ENCODE measurements at regions not wholly inside any gene's neighbourhood (a gene's known extent, or its start where the extent isn't known, plus 50 kb on each side); places are given as distances from the start of the nearest gene placed in this dataset.
A peak's percentile ranks its signal among the peaks of the same experiment; 100 is the strongest.
"Not testable (repeated sequence)": the region's sequence is repeated elsewhere in the genome, so short reads cannot be mapped to it uniquely, and the experiment has no call there.

- DNase-seq = no peak
Observed at GRCh38 chrX:138031715-138032114, 465.8 kb downstream of the ZIC3 start.

- DNase-seq = no peak
Observed at GRCh38 chrX:138034136-138034535, 468.2 kb downstream of the ZIC3 start.

- no peak for DNase-seq
Observed at GRCh38 chrX:138037548-138037947, 471.6 kb downstream of the ZIC3 start.

- no peak for DNase-seq
Observed at GRCh38 chrX:138057883-138058282, 492.0 kb downstream of the ZIC3 start.

DNA sequence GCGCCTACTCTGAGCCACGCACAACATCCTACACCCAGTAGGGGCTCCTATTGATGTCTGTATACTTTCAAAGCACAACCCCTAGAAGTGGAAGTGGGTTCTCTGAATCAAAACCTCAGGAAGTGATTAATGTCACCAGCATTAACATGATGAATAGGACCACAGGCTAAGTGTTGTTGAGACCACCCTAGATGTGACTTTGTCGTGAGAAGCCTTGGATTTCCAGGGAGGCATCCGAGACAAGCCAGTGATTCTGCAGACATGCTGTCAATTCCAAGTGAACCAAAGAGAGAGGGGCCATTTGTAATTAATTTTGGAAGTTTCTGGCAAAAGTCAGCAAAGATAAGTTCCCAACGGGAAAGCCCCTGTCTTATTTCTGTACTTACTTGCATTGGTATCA, 493.0 kb downstream of the ZIC3 start:
- no peak for DNase-seq

DNA sequence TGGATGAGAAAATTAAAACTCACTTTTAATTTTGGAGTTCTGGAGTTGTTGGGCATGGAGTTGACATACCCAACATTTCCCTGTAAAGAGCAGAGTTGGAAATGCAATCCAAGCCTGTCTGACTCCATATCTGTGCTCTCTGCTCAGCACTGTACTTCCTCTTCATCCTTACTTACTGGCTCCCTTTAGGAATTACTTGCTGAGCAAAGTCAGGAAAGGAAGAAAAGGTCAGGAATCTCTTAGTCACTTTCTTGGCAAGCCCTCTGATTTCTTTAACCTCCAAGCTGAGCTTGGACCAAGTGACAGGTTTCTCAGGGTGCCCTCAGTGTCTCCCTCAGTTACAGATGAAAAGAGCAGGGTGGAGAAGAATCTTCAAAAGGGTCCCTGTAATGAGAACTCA, 501.5 kb downstream of the ZIC3 start:
- no peak for DNase-seq

GRCh38 chrX:138073626-138074025, 507.7 kb downstream of the ZIC3 start:
- DNase-seq = no peak

DNA sequence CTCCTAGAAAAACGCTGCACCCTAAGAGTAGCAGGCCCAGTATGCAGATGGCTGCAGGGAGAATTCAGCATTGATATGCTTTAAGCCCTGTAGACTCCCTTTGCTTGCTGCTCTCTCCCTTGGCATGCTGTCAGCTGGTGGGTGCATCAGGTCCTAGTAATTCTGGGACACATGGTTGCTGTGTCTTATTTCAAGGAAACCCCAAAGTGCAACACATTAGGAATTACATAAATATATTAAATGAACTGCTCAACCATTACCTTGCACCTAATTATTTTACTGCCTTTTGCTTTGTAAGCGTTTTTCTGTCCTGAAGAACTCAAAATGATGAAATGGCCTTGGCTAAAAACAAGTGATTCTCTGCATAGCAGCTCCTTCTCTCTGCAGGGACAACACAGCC, 516.3 kb downstream of the ZIC3 start:
- DNase-seq = no peak

DNA sequence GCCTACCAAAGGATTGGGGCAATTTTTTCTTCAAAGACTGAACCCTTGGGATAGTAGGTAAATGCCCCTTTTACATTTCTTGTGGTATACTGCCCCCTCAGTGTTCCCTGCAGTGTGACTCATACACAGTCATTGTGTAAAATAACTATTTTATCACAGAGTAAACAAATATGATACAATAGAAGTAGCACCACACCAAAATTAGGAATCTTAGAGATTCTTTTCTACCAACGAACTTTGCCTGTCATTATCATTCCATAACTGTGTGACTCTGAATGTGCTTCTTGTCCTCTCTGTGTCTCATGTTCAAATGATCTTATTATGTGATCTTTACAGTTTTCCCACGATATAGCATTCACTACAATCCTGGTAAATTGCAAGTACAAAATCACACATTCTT, 517.0 kb downstream of the ZIC3 start:
- no peak for DNase-seq

- not testable (repeated sequence) for DNase-seq
Observed at GRCh38 chrX:138110910-138111309, 545.0 kb downstream of the ZIC3 start.

DNA sequence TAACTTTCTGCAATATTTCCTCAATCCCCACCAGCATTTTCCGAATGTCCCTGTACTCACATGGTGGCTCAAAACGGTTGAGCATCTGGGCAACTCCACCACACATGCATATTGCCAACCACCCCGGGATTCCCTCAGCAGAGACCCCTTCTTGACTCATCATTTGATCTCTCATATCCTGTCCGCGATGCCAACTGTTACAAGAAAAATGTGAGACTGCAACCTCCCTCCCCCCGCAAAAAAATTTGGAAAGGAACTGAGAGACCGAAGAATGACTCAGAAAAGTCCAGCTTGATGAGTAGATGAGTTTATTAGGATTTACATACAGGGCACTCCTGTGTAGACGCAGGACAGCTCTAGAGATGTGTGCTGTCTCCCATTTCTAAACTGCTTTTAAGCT, 561.4 kb downstream of the ZIC3 start:
- DNase-seq = no peak

DNA sequence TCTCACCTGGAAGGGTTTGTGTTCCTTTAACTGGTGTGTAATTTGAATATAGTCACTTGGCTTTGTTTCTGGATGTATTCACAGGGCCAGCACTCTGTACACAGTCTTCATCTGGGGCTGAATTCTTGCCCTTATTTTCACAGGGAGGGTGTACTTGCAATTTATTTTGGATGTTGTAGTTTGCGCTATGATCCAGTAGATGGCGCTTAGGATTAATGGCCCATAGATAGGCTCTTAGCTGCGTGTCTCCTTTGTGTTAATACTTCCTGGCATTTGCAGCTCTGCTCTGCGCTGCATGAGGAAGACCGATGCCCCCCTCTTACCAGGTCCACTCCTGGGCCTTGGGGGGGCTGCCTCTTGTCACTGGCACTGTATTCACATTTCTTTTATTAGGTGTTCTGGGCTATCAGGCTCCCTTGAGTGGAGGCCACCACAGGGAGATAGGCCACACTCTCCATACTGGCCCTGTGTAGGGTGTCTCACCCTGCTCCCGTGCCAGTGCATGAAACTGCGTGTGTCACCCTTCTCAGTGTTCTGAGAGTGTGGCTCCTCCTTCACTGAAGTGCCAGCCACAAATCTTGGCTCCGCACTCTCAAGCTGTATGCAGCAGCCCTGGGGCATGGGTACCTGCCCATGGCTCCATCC, 562.2 kb downstream of the ZIC3 start:
- DNase-seq = peak; percentile 7

DNA sequence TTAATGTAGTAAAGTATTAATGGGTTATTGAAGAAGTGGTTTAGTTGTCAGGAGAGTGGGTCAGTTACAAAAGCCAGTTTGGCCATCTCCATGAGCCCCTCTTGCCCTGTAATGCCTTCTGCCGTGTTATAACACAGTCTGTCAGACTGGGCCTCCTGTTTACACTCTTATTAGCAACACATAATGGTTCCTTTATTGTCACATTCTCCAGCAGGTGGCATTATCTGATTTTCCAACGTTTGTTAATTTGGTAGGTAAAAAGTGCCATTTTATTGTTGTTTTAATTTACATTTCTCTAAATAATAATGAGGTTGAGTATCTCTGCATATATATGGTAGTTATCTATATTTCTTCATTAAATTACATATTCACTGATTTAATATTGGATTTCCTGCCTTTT, 560.8 kb downstream of the FGF13 start:
- DNase-seq = peak; percentile 14

DNA sequence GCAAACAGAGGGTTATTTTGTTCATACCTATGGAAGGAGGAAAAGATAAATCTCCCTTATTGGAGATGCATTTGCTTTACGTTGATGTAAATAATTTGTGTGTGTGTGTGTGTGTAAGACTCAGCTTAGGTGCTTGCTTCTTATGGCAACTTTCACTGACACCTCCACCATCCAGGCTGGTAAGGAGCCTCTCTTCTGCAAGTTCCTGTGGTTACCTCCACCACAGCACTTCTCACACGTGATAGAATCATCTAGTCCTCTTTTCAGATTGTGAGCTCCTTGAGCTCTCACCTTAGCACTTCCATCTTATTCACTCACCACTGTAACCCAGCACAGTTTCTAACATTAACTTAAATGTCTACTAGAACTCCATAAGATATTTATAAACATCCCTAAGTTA, 553.7 kb downstream of the FGF13 start:
- no peak for DNase-seq

- no peak for DNase-seq
Observed at GRCh38 chrX:138191998-138192397, 519.5 kb downstream of the FGF13 start.

DNA sequence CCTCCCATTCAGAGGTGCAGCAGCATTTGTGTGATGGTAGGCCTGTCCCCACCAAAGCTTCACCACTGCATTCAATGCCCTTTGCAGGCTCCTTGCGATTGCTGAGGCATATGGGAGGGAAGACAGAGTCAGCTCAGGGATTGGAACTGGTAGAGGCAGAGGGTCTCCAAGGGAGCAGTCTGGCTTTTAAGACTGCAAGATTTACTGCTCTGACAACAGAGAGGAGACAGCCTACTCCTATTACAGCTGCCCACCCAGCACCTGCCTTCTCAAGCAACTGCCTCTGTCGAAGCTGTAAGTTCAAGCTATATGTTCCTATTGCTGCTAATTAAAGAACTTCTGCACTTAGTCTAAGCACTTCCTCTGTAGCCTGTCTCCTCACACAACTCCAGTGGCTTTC, 481.8 kb downstream of the FGF13 start:
- no peak for DNase-seq

GRCh38 chrX:138240266-138240665, 471.3 kb downstream of the FGF13 start:
- DNase-seq = no peak

DNA sequence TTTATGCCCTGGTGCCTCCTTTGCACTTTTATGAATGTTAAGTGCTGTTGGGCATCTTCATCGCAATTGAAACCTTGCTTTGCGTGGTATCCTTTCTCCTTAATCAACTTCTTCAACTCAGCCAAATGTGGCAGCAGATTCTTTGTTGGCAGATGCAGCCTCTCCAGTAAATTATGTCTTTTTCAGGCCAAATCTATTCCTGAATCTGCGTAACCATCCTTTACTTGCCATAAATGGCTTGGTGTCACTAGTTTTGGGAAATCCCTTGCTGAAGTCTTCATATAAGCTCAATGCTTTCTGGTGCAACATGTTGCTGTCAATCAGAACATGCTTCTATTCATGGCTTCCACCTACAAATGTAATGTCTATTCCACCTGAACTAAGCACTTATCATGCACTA, 457.5 kb downstream of the FGF13 start:
- no peak for DNase-seq

- DNase-seq = no peak
Observed at GRCh38 chrX:138255373-138255772, 456.1 kb downstream of the FGF13 start.

DNA sequence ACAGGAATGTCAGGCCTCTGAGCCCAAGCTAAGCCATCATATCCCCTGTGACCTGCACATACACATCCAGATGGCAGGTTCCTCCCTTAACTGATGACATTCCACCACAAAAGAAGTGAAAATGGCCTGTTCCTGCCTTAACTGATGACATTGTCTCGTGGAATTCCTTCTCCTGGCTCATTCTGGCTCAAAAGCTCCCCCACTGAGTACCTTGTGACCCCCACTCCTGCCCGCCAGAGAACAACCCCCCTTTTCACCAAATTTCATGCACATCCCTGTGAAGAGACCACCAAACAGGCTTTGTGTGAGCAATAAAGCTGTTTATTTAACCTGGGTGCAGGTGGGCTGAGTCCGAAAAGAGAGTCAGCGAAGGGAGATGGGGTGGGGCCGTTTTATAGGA, 447.4 kb downstream of the FGF13 start:
- not testable (repeated sequence) for DNase-seq

- no peak for DNase-seq
Observed at GRCh38 chrX:138270931-138271330, 440.6 kb downstream of the FGF13 start.

DNA sequence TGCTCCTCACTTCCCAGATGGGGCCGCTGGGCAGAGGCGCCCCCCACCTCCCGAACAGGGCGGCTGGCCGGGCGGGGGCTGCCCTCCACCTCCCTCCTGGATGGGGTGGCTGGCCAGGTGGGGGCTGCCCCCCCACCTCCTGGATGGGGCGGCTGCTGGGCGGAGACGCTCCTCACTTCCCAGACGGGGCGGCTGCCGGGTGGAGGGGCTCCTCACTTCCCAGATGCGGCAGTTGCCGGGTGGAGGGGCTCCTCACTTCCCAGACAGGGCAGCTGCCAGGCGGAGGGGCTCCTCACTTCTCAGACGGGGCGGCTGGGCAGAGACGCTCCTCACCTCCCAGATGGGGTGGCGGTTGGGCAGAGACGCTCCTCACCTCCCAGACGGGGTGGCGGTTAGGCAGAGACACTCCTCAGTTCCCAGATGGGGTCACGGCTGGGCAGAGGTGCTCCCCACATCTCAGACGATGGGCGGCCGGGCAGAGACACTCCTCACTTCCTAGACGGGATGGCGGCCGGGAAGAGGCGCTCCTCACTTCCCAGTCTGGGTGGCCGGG, 428.8 kb downstream of the FGF13 start:
- DNase-seq = not testable (repeated sequence)

- DNase-seq = no peak
Observed at GRCh38 chrX:138287205-138287877, 424.2 kb downstream of the FGF13 start.

DNA sequence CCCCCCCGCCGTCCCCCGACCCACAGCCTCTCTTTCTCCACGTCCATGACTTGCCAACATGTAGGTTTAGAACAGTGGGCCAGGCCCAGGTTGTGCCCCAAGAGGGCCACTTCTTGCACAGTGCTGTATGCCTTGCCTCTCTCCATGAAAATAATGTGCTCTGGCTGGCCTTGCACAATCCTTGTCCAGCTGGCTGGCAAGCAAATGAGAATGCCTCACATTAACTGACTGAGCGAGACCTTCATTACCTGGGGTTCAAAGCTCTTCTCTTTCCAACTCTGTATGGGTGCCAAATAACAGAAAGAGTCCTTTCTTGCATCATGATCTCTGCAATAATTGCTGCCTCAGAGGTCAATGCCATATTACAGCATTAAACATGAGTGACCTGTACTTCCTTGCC, 416.6 kb downstream of the FGF13 start:
- DNase-seq = no peak

DNA sequence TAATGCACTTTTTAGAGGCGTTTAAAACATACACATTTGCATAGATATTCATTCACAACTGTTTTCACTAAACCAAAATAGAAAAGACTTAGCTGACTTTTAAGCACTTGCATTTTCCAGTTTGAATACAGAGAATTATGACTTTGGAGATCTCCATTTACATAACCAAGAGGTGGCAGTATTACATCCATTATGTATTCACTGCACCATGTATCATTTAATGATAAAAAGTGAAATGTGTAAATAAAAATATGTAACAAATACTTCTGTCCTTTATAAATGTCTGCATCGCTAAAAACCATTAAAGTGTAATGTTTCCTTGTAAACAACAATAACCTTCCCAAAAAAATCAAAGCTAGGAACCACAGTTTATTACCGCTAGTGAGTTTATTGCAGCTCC, 413.2 kb downstream of the FGF13 start:
- peak; percentile 4 for DNase-seq
